SIG-M5 treated with dmso at 0.1 percent for 504 hours (cell line): ENCODE measurements at regions not wholly inside any gene's neighbourhood (a gene's known extent, or its start where the extent isn't known, plus 50 kb on each side); places are given as distances from the start of the nearest gene placed in this dataset.
"Not testable (repeated sequence)": the region's sequence is repeated elsewhere in the genome, so short reads cannot be mapped to it uniquely, and the experiment has no call there.

Source experiments
- DNase-seq: peaks from one replicate; lab custom pipeline; 2025; ENCODE audit not compliant: unreplicated experiment; lab: John Stamatoyannopoulos, UW

- no peak for DNase-seq
Observed at GRCh38 chr10:3396116-3396515, 223.5 kb upstream of the PITRM1 start.

DNA sequence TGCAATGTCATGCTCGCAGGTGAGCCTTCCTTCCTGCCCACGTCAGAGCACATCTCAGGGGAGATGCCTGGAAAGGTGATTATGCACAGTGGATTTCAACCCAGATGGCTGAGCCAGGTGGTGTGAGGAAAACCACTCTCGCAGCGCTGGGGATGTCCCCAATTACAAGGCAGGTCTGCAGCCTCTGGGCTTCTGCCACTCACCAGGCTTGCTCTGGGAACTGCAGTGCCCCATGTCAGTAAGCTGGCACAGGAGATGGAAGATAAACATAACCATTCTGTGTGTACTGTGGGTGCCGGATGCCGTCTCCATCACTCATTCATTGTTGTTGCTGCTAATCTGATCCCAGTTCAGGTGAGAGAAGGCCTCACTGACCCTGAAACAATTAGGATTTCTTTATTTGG, 222.9 kb upstream of the PITRM1 start:
- peak; percentile 1 for DNase-seq

GRCh38 chr10:3395041-3395440, 222.5 kb upstream of the PITRM1 start:
- DNase-seq = no peak

GRCh38 chr10:3393958-3394357, 221.4 kb upstream of the PITRM1 start:
- no peak for DNase-seq

DNA sequence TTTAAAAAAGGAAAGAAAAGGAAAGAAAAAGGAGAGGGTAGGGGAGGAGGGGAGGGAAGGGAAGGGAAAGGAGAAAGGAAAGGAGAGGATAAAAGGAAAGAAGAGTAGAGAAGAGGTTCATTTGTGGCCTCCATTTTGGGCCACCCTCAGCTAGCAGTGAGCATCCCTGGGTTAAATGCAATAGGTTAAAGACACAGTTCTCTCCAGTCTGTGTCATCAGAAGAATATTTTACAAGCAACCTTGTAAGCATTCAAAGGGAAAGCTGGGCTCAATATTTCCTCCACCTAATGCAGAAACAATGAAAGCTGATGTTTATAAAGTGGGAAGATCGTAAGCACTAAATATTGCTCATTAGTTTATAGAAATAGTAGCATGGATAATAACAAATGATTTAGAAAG, 219.1 kb upstream of the PITRM1 start:
- no peak for DNase-seq

DNA sequence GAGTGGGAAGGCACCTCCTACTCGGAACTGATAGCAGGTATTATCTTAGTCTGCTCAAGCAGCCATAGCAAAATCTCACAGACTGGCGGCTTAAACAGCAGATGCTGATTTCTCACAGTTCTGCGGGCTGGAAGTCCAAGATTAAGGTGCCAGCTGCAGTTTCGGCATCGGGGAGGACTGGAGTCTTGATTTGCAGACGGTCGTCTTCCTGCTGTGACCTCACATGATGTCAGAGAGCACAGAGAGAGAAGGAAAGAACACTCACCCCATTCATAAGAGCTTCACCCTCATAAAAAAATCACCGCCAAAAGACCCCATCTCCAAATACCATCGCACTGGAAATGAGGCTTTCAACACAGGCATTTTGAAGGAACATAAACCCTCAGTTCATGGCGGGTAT, 216.5 kb upstream of the PITRM1 start:
- DNase-seq = no peak

DNA sequence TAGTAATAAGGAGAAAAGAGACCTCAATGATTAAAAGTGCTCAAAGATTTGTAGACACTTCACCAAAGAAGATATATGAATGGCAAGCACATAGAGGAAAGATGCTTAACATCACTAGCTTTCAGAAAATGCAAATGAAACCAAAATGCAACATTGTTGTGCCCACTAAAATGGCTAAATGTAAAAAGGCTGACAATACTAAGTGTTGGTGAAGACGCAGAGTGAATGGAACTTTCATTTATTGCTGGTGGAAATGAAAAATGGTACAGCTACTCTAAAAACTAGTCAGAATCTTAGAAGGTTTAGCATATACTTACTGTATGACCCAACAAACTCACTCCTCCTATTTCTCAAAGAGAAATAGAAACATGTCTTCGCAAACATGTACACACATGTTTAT, 212.9 kb upstream of the PITRM1 start:
- no peak for DNase-seq

DNA sequence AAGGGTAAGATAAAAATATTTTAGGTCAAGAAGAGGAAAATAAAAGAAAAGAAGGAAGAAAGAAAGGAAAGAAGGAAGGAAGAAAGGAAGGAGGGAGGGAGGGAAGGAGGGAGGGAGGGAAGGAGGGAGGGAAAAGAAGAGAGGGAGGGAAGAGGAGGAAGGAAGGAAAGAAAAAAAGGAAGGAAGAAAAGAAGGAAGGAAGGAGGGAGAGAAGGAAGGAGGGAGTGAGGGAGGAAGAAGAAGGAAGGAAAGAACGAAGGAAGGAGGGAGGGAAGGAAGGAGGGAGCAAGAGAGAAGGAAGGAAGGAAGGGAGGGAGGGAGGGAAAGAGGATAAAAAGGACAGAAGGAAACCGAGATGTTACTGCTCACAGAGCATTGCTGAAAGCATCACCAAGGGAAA, 209.5 kb upstream of the PITRM1 start:
- no peak for DNase-seq

GRCh38 chr10:3380406-3381050, 207.9 kb upstream of the PITRM1 start:
- DNase-seq = no peak

DNA sequence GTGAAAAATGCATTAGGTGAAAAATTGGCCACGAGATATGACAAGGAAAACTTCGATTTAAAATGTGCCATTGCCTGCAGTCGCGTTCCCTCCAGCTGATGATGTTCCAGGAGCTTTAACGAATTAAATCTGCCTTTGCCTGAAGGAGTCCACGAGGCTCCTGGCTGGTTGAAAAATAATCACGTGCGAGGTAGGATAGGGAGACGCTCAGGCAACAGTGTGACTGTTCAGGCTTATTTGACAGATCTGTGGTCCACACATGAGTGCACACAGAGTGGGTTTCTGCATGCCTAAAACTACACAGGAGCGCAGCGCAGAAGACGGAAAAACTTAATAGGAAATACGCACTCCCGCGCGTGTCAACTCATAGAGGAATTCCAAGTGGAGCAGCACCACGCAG, 204.0 kb upstream of the PITRM1 start:
- no peak for DNase-seq

- DNase-seq = no peak
Observed at GRCh38 chr10:3375505-3375904, 202.9 kb upstream of the PITRM1 start.

DNA sequence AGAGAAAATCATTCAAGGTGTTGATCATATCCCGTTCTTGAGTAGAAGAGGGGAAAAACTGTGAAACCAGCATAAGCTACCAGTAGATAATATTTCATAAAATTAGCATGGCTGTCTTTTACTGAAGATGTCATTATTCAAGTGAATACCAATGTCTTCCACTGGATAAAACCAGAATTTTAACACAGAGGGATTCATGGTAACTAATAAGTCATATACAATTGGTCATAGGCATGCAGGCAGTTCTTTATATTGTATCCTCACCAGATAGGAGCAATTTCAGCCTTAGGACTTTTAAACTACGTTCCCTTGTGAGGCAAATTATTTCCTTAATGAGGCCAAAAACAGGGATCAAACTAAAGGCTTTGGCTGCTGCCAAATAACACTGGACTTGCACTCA, 202.3 kb upstream of the PITRM1 start:
- no peak for DNase-seq

DNA sequence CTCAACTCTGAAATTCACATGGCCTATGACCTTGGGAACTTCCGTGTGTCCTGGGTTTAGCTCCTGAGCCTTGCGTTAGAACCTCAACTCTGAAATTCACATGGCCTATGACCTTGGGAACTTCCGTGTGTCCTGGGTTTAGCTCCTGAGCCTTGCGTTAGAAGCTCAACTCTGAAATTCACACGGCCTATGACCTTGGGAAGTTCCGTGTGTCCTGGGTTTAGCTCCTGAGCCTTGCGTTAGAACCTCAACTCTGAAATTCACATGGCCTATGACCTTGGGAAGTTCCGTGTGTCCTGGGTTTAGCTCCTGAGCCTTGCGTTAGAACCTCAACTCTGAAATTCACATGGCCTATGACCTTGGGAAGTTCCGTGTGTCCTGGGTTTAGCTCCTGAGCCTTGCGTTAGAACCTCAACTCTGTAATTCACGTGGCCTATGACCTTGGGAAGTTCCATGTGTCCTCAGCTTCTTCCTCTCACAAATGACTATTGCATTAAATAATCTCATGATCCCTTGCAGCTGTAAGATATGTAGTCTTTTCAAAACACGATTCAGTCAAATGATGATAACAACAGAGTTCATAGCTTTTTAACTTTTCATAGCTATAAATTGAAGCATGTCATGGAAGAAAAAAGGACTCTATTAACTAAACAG, 200.9 kb upstream of the PITRM1 start:
- DNase-seq = not testable (repeated sequence)

- no peak for DNase-seq
Observed at GRCh38 chr10:3372281-3372680, 199.7 kb upstream of the PITRM1 start.

DNA sequence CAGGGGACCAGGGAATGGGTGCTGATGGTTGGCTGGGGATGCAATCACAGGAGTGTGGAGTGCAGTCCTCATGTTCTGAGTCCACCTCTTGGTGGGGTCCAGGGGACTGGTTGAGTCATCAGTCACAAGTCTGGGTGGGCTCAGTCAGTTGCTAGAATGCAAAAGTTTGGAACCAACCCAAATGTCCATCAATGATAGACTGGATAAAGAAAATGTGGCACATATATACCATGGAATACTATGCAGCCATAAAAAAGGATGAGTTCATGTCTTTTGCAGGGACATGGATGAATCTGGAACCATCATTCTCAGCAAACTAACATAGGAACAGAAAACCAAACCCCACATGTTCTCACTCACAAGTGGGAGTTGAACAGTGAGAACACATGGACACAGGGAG, 199.0 kb upstream of the PITRM1 start:
- not testable (repeated sequence) for DNase-seq

GRCh38 chr10:3366735-3367405, 194.3 kb upstream of the PITRM1 start:
- DNase-seq = no peak

- no peak for DNase-seq
Observed at GRCh38 chr10:3366043-3366442, 193.5 kb upstream of the PITRM1 start.

DNA sequence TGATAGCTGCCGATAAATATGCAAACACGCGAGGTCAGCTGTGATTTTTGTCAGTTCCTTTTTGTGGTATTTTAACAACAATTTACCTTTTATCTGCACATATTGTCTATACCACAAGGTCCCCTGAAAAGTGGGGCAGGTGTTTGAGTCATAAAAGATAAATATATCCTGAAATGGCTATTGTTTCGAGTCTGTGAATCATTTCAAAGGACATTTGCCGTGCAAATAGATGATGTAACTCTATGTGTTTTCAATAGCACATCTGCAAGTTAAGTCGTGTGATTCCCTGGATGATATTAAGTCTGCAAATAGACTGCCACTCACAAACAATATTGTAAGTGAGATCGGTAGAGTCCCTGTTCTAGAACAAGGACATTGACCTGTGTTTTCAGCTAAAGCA, 193.0 kb upstream of the PITRM1 start:
- peak; percentile 1 for DNase-seq

- no peak for DNase-seq
Observed at GRCh38 chr10:3364768-3365480, 192.3 kb upstream of the PITRM1 start.

DNA sequence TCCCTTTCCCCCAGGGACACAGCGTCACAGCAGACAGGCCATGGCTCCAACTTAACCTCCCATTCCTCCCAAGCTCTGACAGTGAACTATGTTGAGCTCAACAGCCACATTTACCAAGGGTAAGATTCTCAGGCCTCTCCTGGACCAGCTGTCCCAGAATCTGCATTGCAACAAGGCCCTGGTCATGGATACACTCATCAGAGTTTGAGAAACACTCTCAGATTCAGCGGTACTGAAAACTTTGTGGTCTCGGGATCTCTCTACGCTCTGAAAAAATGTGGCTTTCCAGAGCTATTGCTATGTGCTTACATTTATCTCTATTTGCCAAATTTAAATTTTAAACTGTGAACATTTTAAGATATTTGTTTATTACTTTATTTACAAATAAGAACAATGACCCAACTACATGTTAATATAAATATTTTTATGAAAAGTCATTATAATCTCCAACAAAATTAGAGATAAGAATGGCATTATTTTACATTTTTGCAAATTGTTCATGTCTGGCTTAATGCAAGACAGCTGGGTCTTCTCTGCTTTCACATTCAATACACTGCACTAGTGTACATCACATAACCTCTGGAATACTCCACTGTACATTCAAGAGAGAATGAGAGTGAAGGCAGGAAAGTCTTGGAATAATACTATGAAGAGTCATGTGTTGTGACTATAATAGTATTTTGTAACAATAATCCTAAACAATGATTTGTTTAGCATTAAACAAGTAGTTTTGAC, 190.9 kb upstream of the PITRM1 start:
- no peak for DNase-seq

DNA sequence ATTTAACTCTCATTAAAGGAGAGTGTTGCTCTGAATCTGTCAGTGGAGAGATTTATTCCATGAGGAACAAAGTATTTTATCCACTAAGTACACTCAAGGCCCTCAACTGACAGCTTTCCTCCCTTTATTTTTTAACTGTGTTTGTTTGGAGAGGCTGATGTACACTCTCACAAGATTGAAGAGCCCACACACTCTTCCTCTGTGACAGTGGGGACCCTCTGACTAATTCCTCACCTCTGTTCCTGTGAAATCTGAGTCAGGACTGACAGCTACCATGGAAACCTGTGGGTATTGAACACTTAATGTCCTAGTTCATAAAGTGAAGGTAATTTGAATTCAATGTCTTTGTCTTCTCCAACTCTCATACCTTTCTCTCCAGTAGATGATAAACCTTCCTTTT, 189.8 kb upstream of the PITRM1 start:
- DNase-seq = no peak
